ENCODE measurements at regions not wholly inside any gene's neighbourhood (a gene's known extent, or its start where the extent isn't known, plus 50 kb on each side); places are given as distances from the start of the nearest gene placed in this dataset.
"Not testable (repeated sequence)": the region's sequence is repeated elsewhere in the genome, so short reads cannot be mapped to it uniquely, and the experiment has no call there.

DNA sequence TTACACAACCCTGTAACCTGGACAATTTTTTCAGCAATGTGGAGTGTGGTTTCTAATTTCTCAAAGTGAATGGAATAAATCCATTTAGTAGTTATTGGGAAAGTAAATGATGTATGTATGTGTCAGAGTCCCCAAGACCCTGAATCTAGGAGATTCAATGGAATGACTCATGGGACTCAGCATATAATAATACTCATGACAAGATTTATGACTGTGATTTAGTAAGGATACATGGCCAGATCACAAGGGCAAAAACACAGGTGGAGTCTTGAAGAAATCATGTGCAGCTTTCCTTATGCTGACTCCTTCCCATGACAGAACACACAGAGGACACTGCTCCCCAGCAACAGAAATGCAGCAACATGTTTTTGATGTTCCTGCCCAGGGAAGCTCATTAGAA is 1877.7 kb upstream of the LRRTM1 start:
- intact Hi-C loops (cut with DNase I) = no loop called here
- no peak overlapping the region for H3K27ac ChIP-seq
- no peaks in the 10 kb centered on the region for H3K36me3 ChIP-seq
- no peak for ATAC-seq
- FAIRE-seq = no peak
- H3K4me3 ChIP-seq = no peak overlapping the region
- no peaks in the 10 kb centered on the region for H3K9me3 ChIP-seq
- TF ChIP-seq, protein P1, sequence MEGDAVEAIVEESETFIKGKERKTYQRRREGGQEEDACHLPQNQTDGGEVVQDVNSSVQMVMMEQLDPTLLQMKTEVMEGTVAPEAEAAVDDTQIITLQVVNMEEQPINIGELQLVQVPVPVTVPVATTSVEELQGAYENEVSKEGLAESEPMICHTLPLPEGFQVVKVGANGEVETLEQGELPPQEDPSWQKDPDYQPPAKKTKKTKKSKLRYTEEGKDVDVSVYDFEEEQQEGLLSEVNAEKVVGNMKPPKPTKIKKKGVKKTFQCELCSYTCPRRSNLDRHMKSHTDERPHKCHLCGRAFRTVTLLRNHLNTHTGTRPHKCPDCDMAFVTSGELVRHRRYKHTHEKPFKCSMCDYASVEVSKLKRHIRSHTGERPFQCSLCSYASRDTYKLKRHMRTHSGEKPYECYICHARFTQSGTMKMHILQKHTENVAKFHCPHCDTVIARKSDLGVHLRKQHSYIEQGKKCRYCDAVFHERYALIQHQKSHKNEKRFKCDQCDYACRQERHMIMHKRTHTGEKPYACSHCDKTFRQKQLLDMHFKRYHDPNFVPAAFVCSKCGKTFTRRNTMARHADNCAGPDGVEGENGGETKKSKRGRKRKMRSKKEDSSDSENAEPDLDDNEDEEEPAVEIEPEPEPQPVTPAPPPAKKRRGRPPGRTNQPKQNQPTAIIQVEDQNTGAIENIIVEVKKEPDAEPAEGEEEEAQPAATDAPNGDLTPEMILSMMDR (IDR thresholded peaks at IDR 0.05) = no peak
- DNase-seq = no peak
- H3K27me3 ChIP-seq = no peaks in the 10 kb centered on the region
- no peaks in the 10 kb centered on the region for H3K4me1 ChIP-seq

DNA sequence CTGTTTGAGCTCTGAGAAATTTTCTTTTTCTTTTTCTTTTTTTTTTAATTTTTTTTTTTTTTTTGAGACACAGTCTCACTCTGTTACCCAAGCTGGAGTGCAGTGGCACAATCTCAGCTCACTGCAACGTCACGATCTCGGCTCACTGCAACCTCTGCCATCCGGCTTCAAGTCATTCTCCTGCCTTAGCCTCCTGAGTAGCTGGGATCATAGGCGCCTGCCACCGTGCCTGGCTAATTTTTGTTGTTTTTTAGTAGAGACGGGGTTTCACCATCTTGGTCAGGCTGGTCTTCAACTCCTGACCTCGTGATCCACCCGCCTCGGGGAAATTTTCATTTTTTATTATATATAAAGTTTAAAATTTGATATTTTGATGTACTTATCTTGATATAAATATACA is 1870.7 kb upstream of the LRRTM1 start:
- H3K4me1 ChIP-seq; ATAC-seq; H3K9me3 ChIP-seq; DNase-seq; H3K27me3 ChIP-seq; intact Hi-C loops (cut with DNase I); FAIRE-seq; H3K4me3 ChIP-seq; H3K27ac ChIP-seq; H3K36me3 ChIP-seq: not testable (repeated sequence)
- 91 to 96% methylated on average over 10 of the region's 10 CpGs for WGBS, 2 donors

DNA sequence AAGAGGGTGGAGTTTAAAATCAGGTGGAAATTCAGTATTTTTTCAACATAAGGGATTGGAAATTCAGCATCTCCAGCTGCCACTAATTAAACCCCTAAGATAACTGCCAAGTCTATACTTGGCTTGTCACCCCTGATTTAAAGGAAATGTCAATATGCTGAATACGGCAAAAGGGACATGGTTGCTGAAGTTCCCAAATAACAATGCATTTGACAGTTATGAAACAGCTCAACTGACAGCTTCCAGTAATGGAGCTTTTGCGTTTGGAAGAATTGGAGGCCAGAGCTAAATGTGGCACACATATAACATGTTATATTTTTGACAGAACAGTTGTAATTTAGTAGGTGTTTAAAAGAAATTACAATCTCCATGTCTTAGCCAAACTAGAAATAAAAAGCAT is 1867.9 kb upstream of the LRRTM1 start:
- no peak for FAIRE-seq

DNA sequence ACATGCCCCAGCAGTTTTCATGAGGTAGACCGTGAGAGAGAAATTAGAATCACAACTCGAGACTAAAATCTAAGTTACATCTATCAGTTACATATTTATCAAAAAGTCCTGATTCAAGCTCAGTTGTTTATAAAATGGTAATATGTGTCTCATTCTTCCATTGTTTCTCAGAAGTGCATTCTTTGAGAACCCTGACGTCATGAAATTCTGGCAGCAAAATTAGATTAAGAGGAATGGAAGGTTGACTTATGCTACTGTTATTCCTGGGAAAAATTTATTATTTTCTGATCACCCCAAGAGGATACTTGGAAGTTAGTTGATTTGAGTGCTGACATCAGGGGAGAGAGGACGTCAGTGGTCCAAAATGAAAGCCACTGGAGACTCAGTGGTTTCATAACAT is 1864.8 kb upstream of the LRRTM1 start:
- ATAC-seq (no peak), FAIRE-seq (no peak), DNase-seq (no peak)
- no peak overlapping the region for H3K27ac ChIP-seq
- no peaks in the 10 kb centered on the region for H3K27me3 ChIP-seq
- H3K4me3 ChIP-seq = no peak overlapping the region
- TF ChIP-seq, protein P1 (IDR thresholded peaks at IDR 0.05) = no peak
- intact Hi-C loops (cut with DNase I) = no loop called here
- no peaks in the 10 kb centered on the region for H3K4me1 ChIP-seq
- no peaks in the 10 kb centered on the region for H3K36me3 ChIP-seq
- H3K9me3 ChIP-seq = no peaks in the 10 kb centered on the region
- 66 to 74% methylated on average over 4 of the region's 4 CpGs for WGBS, 2 donors

More for the DNA sequence above, 1867.9 kb upstream of the LRRTM1 start:
- Histone ChIP-seq H3K9me3 (no peaks in the 10 kb centered on the region), H3K36me3 (no peaks in the 10 kb centered on the region), H3K27me3 (no peaks in the 10 kb centered on the region), H3K4me3 (no peak overlapping the region), H3K27ac (no peak overlapping the region), H3K4me1 (no peaks in the 10 kb centered on the region)
- TF ChIP-seq, protein P1 (IDR thresholded peaks at IDR 0.05) = no peak
- intact Hi-C loops (cut with DNase I) = no loop called here
- 64 to 75% methylated on average over 2 of the region's 2 CpGs for WGBS, 2 donors
- no peak for DNase-seq
- no peak for ATAC-seq

DNA sequence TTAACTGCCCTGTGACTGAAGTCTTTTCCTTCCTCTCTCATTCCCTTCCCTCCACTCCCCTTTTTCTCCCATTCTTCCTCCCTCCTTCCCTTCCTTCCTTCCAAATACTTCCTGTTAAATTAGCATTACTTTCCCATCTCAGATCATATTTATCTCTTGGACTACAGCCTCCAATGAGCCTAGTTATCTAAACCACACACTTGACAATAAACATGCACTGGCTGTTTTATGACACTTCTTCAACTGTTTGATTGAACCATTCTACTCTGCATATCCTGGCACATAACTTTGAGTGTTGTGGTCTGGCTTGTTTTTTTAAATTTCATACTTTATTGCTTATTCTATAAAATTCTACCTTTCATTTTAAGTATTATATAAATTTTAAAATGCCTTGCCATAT is 1860.8 kb upstream of the LRRTM1 start:
- no peak for DNase-seq
- H3K4me3 ChIP-seq = no peak overlapping the region
- H3K27me3 ChIP-seq = no peaks in the 10 kb centered on the region
- no peaks in the 10 kb centered on the region for H3K4me1 ChIP-seq
- ATAC-seq = no peak
- intact Hi-C loops (cut with DNase I) = no loop called here
- H3K36me3 ChIP-seq = no peaks in the 10 kb centered on the region
- no peak overlapping the region for H3K27ac ChIP-seq
- TF ChIP-seq, protein P1 (IDR thresholded peaks at IDR 0.05) = no peak
- no peaks in the 10 kb centered on the region for H3K9me3 ChIP-seq
- no peak for FAIRE-seq

DNA sequence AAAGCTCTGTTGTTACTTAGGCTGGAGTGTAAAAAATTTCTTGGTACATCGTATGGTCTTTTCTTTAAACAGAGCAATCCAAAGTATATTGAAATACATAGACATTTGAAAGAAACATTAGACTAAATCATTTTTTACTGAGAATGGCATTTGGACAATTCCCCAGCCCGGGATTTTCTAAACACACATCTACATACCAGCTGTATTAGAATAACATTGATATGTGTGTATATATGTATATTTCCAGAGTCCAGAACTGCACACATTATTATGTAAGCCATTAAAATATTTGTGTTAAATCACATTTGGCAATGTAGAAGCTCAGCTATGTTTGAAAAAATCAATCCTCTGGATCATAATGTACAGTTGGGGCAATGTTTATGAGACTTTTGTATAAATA is 1853.6 kb upstream of the LRRTM1 start:
- ATAC-seq (no peak), DNase-seq (no peak), FAIRE-seq (no peak)
- intact Hi-C loops (cut with DNase I) = no loop called here
- TF ChIP-seq, protein P1 (IDR thresholded peaks at IDR 0.05) = no peak
- no peaks in the 10 kb centered on the region for H3K4me1 ChIP-seq
- no peaks in the 10 kb centered on the region for H3K9me3 ChIP-seq
- H3K36me3 ChIP-seq = no peaks in the 10 kb centered on the region
- H3K27ac ChIP-seq = no peak overlapping the region
- no peaks in the 10 kb centered on the region for H3K27me3 ChIP-seq
- WGBS, 2 donors = 70% methylated on average over 2 of the region's 2 CpGs
- H3K4me3 ChIP-seq = no peak overlapping the region

Data from pancreas (tissue), 10 donors.